Neural cell (in vitro differentiated cells): ENCODE measurements at regions not wholly inside any gene's neighbourhood (a gene's known extent, or its start where the extent isn't known, plus 50 kb on each side); places are given as distances from the start of the nearest gene placed in this dataset.

Source experiments
- H2AFZ ChIP-seq: fragments of 200-600, 300-800 bp; sonication (generic), shearing (Covaris generic); 2 replicates; pipeline ENCODE4 v1.6.0; 2014; ENCODE audit warnings: low read depth, mild to moderate bottlenecking, antibody characterized with exemption, low read length, moderate library complexity
- H3F3A ChIP-seq: fragments of 200-600 bp; shearing (Covaris generic); 2 replicates; pipeline ENCODE4 v1.6.1; 2016; ENCODE audit warnings: mild to moderate bottlenecking, moderate library complexity, mixed read lengths, antibody characterized with exemption, low read length; ENCODE audit not compliant: insufficient read depth, poor library complexity, severe bottlenecking
- H3K27ac ChIP-seq: fragments of 200-600, 300-800 bp; sonication (generic), shearing (Covaris generic); 2 replicates; pipeline ENCODE4 v1.5.1; 2014; ENCODE audit warnings: mild to moderate bottlenecking, low read length, moderate library complexity
- H3K27me3 ChIP-seq: fragments of 300-800, 200-600 bp; sonication (generic), shearing (Covaris generic); 2 replicates; pipeline ENCODE4 v1.6.0; 2014; ENCODE audit warnings: mild to moderate bottlenecking, low read depth, low read length, moderate library complexity; ENCODE audit not compliant: insufficient read depth
- H3K36me3 ChIP-seq: fragments of 300-800, 200-600 bp; sonication (generic), shearing (Covaris generic); 2 replicates; pipeline ENCODE4 v1.5.1; 2014; ENCODE audit warnings: mild to moderate bottlenecking, antibody characterized with exemption, low read length, moderate library complexity; ENCODE audit not compliant: insufficient read depth
- H3K4me2 ChIP-seq: fragments of 300-800, 200-600 bp; sonication (generic), shearing (Covaris generic); 2 replicates; pipeline ENCODE4 v1.6.0; 2014; ENCODE audit warnings: mild to moderate bottlenecking, low read length
- H3K4me3 ChIP-seq: fragments of 300-800, 200-600 bp; sonication (generic), shearing (Covaris generic); 2 replicates; pipeline ENCODE4 v1.5.1; 2014; ENCODE audit warnings: mild to moderate bottlenecking, low read length, moderate library complexity
- H3K79me2 ChIP-seq: fragments of 200-600 bp; shearing (Covaris generic); replicated peaks from 2 replicates; pipeline ENCODE4 v1.6.0; 2014; ENCODE audit warnings: mild to moderate bottlenecking, low read length, moderate library complexity; ENCODE audit not compliant: insufficient read depth
- H3K9ac ChIP-seq: fragments of 300-800, 200-600 bp; sonication (generic), shearing (Covaris generic); 2 replicates; pipeline ENCODE4 v1.6.1; 2016; ENCODE audit warnings: mild to moderate bottlenecking, low read length, mixed read lengths
- H3K9me2 ChIP-seq: fragments of 200-600 bp; shearing (Covaris generic); 2 replicates; pipeline ENCODE4 v1.6.1; 2016; ENCODE audit warnings: mild to moderate bottlenecking, low read length, mixed read lengths; ENCODE audit not compliant: insufficient read depth
- H3K9me3 ChIP-seq: fragments of 200-600, 300-800 bp; sonication (generic), shearing (Covaris generic); 2 replicates; pipeline ENCODE4 v1.6.1; 2016; ENCODE audit warnings: mild to moderate bottlenecking, mixed run types, low read length, moderate library complexity, mixed read lengths
- H4K20me1 ChIP-seq: fragments of 200-600 bp; shearing (Covaris generic); 2 replicates; pipeline ENCODE4 v1.6.1; 2016; ENCODE audit warnings: mild to moderate bottlenecking, mixed run types; ENCODE audit not compliant: insufficient read depth
- EP300 ChIP-seq: fragments of 450-650 bp; conservative IDR thresholded peaks from 2 replicates; pipeline ENCODE4 v1.6.1; 2014; ENCODE audit warnings: antibody characterized with exemption, mild to moderate bottlenecking, moderate library complexity; ENCODE audit not compliant: poor library complexity, severe bottlenecking
- EZH2 ChIP-seq: fragments of 200-600, 300-800 bp; shearing (Covaris generic), sonication (generic); IDR thresholded peaks from 2 replicates; pipeline ENCODE4 v1.6.1; 2014; ENCODE audit warnings: antibody characterized with exemption, low read length, borderline replicate concordance, mild to moderate bottlenecking; ENCODE audit not compliant: insufficient read depth, poor library complexity, severe bottlenecking
- MXI1 ChIP-seq: fragments of 450-650 bp; conservative IDR thresholded peaks from 2 replicates; pipeline ENCODE4 v1.6.1; 2014; ENCODE audit warnings: antibody characterized with exemption, mild to moderate bottlenecking; ENCODE audit not compliant: poor library complexity, severe bottlenecking
- POLR2AphosphoS5 ChIP-seq: IDR thresholded peaks from 2 replicates; pipeline ENCODE4 v1.6.1; 2012
- RAD21 ChIP-seq: fragments of 450-650 bp; conservative IDR thresholded peaks from 2 replicates; pipeline ENCODE4 v1.6.1; 2014; ENCODE audit warnings: antibody characterized with exemption, mild to moderate bottlenecking, moderate library complexity
- SMC3 ChIP-seq: fragments of 450-650 bp; conservative IDR thresholded peaks from 2 replicates; pipeline ENCODE4 v1.6.1; 2014; ENCODE audit warnings: antibody characterized with exemption, mild to moderate bottlenecking, moderate library complexity; ENCODE audit not compliant: poor library complexity
- TAF1 ChIP-seq: IDR thresholded peaks from 2 replicates; pipeline ENCODE4 v1.6.1; 2012; ENCODE audit warnings: low read depth
- TF ChIP-seq, protein P1 (sequence below): IDR thresholded peaks from 2 replicates; pipeline ENCODE4 v1.6.1; 2012; ENCODE audit warnings: borderline replicate concordance
- TF ChIP-seq, protein P2 (sequence below): fragments of 450-650 bp; IDR thresholded peaks from 2 replicates; pipeline ENCODE4 v1.5.1; 2014; ENCODE audit warnings: antibody characterized with exemption, mild to moderate bottlenecking, moderate library complexity; ENCODE audit not compliant: poor library complexity, severe bottlenecking

DNA sequence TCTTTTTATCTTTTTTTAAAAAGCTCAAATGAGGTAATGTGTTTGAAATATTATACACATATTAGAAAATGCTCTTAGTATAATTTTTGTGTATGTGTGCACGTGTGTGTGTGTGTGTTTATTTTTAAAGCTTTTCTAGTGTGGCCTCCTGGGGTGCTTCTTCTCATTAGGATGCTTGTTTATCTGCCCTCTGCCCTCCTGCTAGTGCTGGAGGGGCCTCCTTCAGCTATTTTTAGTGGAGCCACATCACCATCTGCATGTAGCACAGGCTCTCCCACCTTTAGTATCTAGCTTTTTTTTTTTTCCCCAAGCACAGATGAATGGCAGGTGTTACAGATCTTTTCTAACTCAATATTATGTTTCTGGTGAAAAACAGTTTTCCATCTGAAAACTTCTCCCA lies 155.7 kb upstream of the TMEM229A start:
- H3K4me2 ChIP-seq = no peak overlapping the region

DNA sequence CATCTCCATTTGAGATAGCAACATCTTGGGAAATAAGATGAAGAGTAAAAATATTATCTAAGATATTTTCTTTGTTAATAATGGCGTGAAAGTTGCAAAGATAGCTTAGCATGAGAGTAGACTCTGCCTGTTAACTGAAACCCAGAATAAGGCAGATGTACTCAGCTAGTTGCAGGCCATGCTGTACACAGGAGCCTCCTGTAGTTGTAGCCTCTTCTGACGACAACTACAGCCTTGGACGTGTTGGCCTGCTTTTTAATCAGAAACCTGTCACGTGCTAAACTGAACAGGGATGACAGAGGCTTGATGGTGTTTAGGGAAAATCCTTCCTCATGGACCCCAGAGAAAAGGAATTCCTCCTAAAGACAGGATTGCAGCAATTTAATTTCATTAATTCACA lies 155.1 kb upstream of the TMEM229A start:
- no peaks in the 10 kb centered on the region for H3K9me3 ChIP-seq
- no peak overlapping the region for H2AFZ ChIP-seq
- no peak overlapping the region for H3K4me3 ChIP-seq
- no peaks in the 10 kb centered on the region for H3K36me3 ChIP-seq
- H3K9me2 ChIP-seq = no peaks in the 10 kb centered on the region
- no peak overlapping the region for H3K9ac ChIP-seq
- no peaks in the 10 kb centered on the region for H3F3A ChIP-seq
- H4K20me1 ChIP-seq = no peaks in the 10 kb centered on the region
- TF ChIP-seq POLR2AphosphoS5 = no peak
- TF ChIP-seq EZH2 = no peak
- TF ChIP-seq TAF1 = no peak
- TF ChIP-seq EP300 = no peak
- TF ChIP-seq, protein P1, sequence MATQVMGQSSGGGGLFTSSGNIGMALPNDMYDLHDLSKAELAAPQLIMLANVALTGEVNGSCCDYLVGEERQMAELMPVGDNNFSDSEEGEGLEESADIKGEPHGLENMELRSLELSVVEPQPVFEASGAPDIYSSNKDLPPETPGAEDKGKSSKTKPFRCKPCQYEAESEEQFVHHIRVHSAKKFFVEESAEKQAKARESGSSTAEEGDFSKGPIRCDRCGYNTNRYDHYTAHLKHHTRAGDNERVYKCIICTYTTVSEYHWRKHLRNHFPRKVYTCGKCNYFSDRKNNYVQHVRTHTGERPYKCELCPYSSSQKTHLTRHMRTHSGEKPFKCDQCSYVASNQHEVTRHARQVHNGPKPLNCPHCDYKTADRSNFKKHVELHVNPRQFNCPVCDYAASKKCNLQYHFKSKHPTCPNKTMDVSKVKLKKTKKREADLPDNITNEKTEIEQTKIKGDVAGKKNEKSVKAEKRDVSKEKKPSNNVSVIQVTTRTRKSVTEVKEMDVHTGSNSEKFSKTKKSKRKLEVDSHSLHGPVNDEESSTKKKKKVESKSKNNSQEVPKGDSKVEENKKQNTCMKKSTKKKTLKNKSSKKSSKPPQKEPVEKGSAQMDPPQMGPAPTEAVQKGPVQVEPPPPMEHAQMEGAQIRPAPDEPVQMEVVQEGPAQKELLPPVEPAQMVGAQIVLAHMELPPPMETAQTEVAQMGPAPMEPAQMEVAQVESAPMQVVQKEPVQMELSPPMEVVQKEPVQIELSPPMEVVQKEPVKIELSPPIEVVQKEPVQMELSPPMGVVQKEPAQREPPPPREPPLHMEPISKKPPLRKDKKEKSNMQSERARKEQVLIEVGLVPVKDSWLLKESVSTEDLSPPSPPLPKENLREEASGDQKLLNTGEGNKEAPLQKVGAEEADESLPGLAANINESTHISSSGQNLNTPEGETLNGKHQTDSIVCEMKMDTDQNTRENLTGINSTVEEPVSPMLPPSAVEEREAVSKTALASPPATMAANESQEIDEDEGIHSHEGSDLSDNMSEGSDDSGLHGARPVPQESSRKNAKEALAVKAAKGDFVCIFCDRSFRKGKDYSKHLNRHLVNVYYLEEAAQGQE = no peak
- TF ChIP-seq MXI1 = no peak
- TF ChIP-seq, protein P2, sequence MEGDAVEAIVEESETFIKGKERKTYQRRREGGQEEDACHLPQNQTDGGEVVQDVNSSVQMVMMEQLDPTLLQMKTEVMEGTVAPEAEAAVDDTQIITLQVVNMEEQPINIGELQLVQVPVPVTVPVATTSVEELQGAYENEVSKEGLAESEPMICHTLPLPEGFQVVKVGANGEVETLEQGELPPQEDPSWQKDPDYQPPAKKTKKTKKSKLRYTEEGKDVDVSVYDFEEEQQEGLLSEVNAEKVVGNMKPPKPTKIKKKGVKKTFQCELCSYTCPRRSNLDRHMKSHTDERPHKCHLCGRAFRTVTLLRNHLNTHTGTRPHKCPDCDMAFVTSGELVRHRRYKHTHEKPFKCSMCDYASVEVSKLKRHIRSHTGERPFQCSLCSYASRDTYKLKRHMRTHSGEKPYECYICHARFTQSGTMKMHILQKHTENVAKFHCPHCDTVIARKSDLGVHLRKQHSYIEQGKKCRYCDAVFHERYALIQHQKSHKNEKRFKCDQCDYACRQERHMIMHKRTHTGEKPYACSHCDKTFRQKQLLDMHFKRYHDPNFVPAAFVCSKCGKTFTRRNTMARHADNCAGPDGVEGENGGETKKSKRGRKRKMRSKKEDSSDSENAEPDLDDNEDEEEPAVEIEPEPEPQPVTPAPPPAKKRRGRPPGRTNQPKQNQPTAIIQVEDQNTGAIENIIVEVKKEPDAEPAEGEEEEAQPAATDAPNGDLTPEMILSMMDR = no peak
- no peak for TF ChIP-seq SMC3
- TF ChIP-seq RAD21 = no peak
- H3K79me2 ChIP-seq = no peaks in the 10 kb centered on the region
- no peak overlapping the region for H3K4me2 ChIP-seq
- no peak overlapping the region for H3K27ac ChIP-seq
- H3K27me3 ChIP-seq = no peaks in the 10 kb centered on the region

More for the DNA sequence above, 155.7 kb upstream of the TMEM229A start:
- H3K27ac ChIP-seq = no peak overlapping the region
- no peaks in the 10 kb centered on the region for H4K20me1 ChIP-seq
- H2AFZ ChIP-seq = no peak overlapping the region
- no peaks in the 10 kb centered on the region for H3K9me3 ChIP-seq
- no peak overlapping the region for H3K9ac ChIP-seq
- no peak overlapping the region for H3K4me3 ChIP-seq
- no peak for TF ChIP-seq TAF1
- TF ChIP-seq EP300 = no peak
- TF ChIP-seq, protein P2 = no peak
- no peak for TF ChIP-seq RAD21
- TF ChIP-seq POLR2AphosphoS5 = no peak
- no peak for TF ChIP-seq MXI1
- TF ChIP-seq, protein P1 = no peak
- no peak for TF ChIP-seq SMC3
- no peak for TF ChIP-seq EZH2
- H3K36me3 ChIP-seq = no peaks in the 10 kb centered on the region
- H3K9me2 ChIP-seq = no peaks in the 10 kb centered on the region
- H3K27me3 ChIP-seq = no peaks in the 10 kb centered on the region
- no peaks in the 10 kb centered on the region for H3K79me2 ChIP-seq
- H3F3A ChIP-seq = no peaks in the 10 kb centered on the region
